ENCODE measurements at regions not wholly inside any gene's neighbourhood (a gene's known extent, or its start where the extent isn't known, plus 50 kb on each side); places are given as distances from the start of the nearest gene placed in this dataset.

DNA sequence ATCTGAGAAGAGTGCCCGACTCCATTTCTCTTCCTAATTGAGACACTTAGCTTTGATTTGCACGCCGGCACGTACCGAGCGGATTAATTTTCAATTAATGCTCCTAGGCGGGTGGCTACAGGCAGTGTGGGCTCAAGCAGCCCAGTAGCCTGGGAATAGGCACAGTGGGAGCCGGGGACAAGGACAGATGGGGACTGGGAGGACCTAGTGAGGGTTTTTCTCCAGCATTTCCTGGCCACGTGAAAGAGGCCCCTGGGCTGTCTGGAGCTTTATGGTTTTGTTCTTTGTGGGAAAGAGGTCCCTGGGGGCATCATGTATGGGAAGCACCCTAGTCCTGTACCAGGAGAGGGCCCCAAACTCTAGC lies 78.6 kb upstream of the CSF3R start:
- H3K4me2 ChIP-seq (ENCODE audit: low read length) = no peak overlapping the region
- no peaks in the 10 kb centered on the region for H3K36me3 ChIP-seq (replicated peaks; ENCODE audit: low read depth, low read length)
- H2AFZ ChIP-seq (ENCODE audit: low read depth, low read length) = no peak overlapping the region
- H3K27me3 ChIP-seq (ENCODE audit: low read depth, low read length) = peaks cover under 1% of the 10 kb centered on the region; the same call in 1 of the 2 replicates
- H3K79me2 ChIP-seq (ENCODE audit: low read length) = no peaks in the 10 kb centered on the region
- TF ChIP-seq, protein P1, sequence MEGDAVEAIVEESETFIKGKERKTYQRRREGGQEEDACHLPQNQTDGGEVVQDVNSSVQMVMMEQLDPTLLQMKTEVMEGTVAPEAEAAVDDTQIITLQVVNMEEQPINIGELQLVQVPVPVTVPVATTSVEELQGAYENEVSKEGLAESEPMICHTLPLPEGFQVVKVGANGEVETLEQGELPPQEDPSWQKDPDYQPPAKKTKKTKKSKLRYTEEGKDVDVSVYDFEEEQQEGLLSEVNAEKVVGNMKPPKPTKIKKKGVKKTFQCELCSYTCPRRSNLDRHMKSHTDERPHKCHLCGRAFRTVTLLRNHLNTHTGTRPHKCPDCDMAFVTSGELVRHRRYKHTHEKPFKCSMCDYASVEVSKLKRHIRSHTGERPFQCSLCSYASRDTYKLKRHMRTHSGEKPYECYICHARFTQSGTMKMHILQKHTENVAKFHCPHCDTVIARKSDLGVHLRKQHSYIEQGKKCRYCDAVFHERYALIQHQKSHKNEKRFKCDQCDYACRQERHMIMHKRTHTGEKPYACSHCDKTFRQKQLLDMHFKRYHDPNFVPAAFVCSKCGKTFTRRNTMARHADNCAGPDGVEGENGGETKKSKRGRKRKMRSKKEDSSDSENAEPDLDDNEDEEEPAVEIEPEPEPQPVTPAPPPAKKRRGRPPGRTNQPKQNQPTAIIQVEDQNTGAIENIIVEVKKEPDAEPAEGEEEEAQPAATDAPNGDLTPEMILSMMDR (IDR thresholded peaks at IDR 0.05; ENCODE audit: low read depth, low read length) = no peak
- no peak for TF ChIP-seq EZH2phosphoT487 (IDR thresholded peaks at IDR 0.05; ENCODE audit: low read depth)
- H3K9ac ChIP-seq (ENCODE audit: low read length) = no peak overlapping the region
- no peak overlapping the region for H3K27ac ChIP-seq (ENCODE audit: low read length)
- no peaks in the 10 kb centered on the region for H4K20me1 ChIP-seq (ENCODE audit: insufficient read depth, low read length)
- no peaks in the 10 kb centered on the region for H3K9me3 ChIP-seq (ENCODE audit: insufficient read depth, low read length)
- no peaks in the 10 kb centered on the region for H3K4me1 ChIP-seq (ENCODE audit: low read length)
- H3K4me3 ChIP-seq (ENCODE audit: low read length) = no peak overlapping the region

DNA sequence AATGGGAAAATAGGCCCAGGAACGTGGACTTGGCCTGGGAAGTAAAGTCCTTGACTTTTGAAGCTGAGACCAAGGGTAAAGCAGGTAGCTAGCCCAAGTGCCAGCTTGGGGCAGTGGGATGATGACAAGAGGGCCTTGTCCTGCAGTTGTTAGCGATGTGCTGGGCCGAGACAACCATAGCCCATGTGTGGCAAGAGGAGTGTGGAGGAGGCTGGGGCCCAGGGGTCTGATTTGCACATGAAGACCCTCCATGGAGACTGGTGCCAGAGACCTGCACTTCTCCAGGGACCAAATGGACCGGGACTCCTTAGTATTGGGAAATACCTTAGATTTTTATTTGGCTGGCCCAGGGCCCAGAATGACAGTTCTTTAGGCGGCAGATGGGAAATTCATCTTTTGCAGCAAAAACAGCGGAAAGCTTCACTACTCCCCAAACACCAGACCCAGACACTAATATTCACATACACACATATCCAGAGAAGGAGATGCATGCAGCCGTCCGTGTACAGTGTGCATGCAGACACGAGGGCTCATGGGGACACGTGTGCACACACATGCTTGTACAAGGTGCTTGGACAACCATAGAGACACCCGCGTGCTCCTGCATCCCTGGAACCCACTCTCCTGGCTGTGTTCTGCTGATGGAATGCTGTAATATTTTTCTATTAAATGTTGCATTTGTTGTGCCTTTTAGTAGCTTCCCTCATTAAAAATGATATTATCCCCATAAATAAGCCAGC lies 78.1 kb upstream of the CSF3R start:
- no peaks in the 10 kb centered on the region for H4K20me1 ChIP-seq (ENCODE audit: insufficient read depth, low read length)
- no peaks in the 10 kb centered on the region for H3K4me1 ChIP-seq (ENCODE audit: low read length)
- no peak overlapping the region for H3K4me2 ChIP-seq (ENCODE audit: low read length)
- no peaks in the 10 kb centered on the region for H3K79me2 ChIP-seq (ENCODE audit: low read length)
- no peak overlapping the region for H3K4me3 ChIP-seq (ENCODE audit: low read length)
- H3K9ac ChIP-seq (ENCODE audit: low read length) = no peak overlapping the region
- no peak overlapping the region for H3K27ac ChIP-seq (ENCODE audit: low read length)
- H3K36me3 ChIP-seq (replicated peaks; ENCODE audit: low read depth, low read length) = no peaks in the 10 kb centered on the region
- H2AFZ ChIP-seq (ENCODE audit: low read depth, low read length) = no peak overlapping the region
- H3K27me3 ChIP-seq (ENCODE audit: low read depth, low read length) = peaks cover 4% of the 10 kb centered on the region; the same call in 1 of the 2 replicates
- no peak for TF ChIP-seq EZH2phosphoT487 (IDR thresholded peaks at IDR 0.05; ENCODE audit: low read depth)
- TF ChIP-seq, protein P1 (IDR thresholded peaks at IDR 0.05; ENCODE audit: low read depth, low read length) = no peak
- no peaks in the 10 kb centered on the region for H3K9me3 ChIP-seq (ENCODE audit: insufficient read depth, low read length)

DNA sequence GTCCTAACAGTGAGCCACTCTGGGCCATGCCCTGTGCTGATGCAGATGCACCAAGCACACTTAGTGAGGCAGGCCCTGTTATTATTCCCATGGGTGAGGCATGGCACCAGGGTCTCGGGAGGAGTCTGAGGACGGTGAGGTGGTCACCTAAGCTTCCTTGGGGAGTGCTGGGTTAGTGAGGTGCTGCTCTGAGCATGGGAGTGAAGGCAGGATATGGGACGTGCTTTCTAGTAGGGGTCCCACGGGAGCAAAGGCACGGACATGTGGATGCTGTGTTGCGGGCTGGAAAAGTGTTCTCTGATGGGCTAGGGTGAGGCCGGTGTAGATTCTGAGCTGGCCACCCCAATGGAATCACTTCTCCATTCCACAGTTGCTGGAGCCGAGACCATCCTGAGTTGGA lies 77.5 kb upstream of the CSF3R start:
- Histone ChIP-seq H3K9ac (ENCODE audit: low read length) (no peak overlapping the region), H3K4me1 (ENCODE audit: low read length) (no peaks in the 10 kb centered on the region), H2AFZ (ENCODE audit: low read depth, low read length) (no peak overlapping the region), H3K9me3 (ENCODE audit: insufficient read depth, low read length) (no peaks in the 10 kb centered on the region), H3K79me2 (ENCODE audit: low read length) (no peaks in the 10 kb centered on the region), H3K36me3 (replicated peaks; ENCODE audit: low read depth, low read length) (no peaks in the 10 kb centered on the region), H3K4me2 (ENCODE audit: low read length) (no peak overlapping the region), H4K20me1 (ENCODE audit: insufficient read depth, low read length) (no peaks in the 10 kb centered on the region), H3K27ac (ENCODE audit: low read length) (no peak overlapping the region), H3K27me3 (ENCODE audit: low read depth, low read length) (peaks cover 8% of the 10 kb centered on the region), H3K4me3 (ENCODE audit: low read length) (no peak overlapping the region)
- no peak for TF ChIP-seq EZH2phosphoT487 (IDR thresholded peaks at IDR 0.05; ENCODE audit: low read depth)
- TF ChIP-seq, protein P1 (IDR thresholded peaks at IDR 0.05; ENCODE audit: low read depth, low read length) = no peak

DNA sequence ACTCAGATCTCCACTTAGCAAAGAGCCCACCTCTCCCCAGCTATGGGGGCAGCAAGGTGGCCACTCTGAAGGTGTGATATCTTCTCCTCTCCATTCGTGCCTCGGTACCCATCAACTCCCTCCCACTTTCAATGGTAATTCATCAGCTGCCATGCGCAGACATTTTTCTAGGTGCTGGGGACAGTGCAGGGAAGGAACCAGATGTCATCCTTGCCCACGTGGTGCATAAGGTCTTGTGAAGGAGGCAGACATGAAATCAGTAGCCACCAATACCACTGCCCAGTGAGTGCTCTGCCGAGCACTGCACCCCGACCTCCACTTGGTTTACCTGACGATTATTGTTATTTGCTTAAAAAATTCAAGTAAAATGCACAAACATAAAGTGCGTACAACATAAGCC lies 76.3 kb upstream of the CSF3R start:
- TF ChIP-seq EZH2phosphoT487 (IDR thresholded peaks at IDR 0.05; ENCODE audit: low read depth) = no peak
- TF ChIP-seq, protein P1 (IDR thresholded peaks at IDR 0.05; ENCODE audit: low read depth, low read length) = no peak
- no peaks in the 10 kb centered on the region for H3K79me2 ChIP-seq (ENCODE audit: low read length)
- no peak overlapping the region for H2AFZ ChIP-seq (ENCODE audit: low read depth, low read length)
- no peaks in the 10 kb centered on the region for H4K20me1 ChIP-seq (ENCODE audit: insufficient read depth, low read length)
- H3K9ac ChIP-seq (ENCODE audit: low read length) = no peak overlapping the region
- H3K9me3 ChIP-seq (ENCODE audit: insufficient read depth, low read length) = no peaks in the 10 kb centered on the region
- no peaks in the 10 kb centered on the region for H3K36me3 ChIP-seq (replicated peaks; ENCODE audit: low read depth, low read length)
- no peak overlapping the region for H3K4me2 ChIP-seq (ENCODE audit: low read length)
- no peak overlapping the region for H3K4me3 ChIP-seq (ENCODE audit: low read length)
- H3K27me3 ChIP-seq (ENCODE audit: low read depth, low read length) = peaks cover 10% of the 10 kb centered on the region
- H3K27ac ChIP-seq (ENCODE audit: low read length) = no peak overlapping the region
- no peaks in the 10 kb centered on the region for H3K4me1 ChIP-seq (ENCODE audit: low read length)
